ENCODE measurements at regions not wholly inside any gene's neighbourhood (a gene's known extent, or its start where the extent isn't known, plus 50 kb on each side); places are given as distances from the start of the nearest gene placed in this dataset.

DNA sequence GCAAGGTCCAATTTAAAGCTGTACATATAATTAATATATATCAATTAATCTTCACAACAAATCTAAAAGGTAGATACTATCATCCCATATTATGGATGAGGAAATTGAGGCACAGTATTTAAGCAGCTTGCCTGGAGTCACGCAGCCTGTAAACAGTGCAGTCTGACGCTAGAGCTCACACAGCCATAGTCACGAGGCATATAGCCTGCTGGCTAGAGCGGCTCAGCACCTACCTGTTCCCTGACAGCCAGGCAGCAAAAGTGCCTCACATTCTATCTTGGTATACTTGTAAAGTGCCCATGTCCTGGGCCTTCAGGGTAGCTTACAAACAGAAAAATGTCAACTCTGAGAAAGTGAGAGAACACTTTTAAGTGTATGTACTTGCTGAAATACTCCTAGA, 222.6 kb upstream of the NEIL3 start:
- TF ChIP-seq POLR2A (IDR thresholded peaks at IDR 0.05): no peak
- TF ChIP-seq, protein P1, sequence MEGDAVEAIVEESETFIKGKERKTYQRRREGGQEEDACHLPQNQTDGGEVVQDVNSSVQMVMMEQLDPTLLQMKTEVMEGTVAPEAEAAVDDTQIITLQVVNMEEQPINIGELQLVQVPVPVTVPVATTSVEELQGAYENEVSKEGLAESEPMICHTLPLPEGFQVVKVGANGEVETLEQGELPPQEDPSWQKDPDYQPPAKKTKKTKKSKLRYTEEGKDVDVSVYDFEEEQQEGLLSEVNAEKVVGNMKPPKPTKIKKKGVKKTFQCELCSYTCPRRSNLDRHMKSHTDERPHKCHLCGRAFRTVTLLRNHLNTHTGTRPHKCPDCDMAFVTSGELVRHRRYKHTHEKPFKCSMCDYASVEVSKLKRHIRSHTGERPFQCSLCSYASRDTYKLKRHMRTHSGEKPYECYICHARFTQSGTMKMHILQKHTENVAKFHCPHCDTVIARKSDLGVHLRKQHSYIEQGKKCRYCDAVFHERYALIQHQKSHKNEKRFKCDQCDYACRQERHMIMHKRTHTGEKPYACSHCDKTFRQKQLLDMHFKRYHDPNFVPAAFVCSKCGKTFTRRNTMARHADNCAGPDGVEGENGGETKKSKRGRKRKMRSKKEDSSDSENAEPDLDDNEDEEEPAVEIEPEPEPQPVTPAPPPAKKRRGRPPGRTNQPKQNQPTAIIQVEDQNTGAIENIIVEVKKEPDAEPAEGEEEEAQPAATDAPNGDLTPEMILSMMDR (IDR thresholded peaks at IDR 0.05): no peak
- no peak for TF ChIP-seq EP300 (IDR thresholded peaks at IDR 0.05)
